Cardiac muscle cell (in vitro differentiated cells and primary cell): ENCODE measurements at regions not wholly inside any gene's neighbourhood (a gene's known extent, or its start where the extent isn't known, plus 50 kb on each side); places are given as distances from the start of the nearest gene placed in this dataset.
"Not testable (repeated sequence)": the region's sequence is repeated elsewhere in the genome, so short reads cannot be mapped to it uniquely, and the experiment has no call there.

Source experiments
- DNase-seq, 2 donors: peaks; one replicate each; pipeline versions ENCODE4 v3.0.0 to v3.0.0-alpha.2; 2010 to 2017; ENCODE audit warnings: low read depth in 1 of 2, low spot score in 1 of 2
- H3K27ac ChIP-seq: fragments of 200-600 bp; sonication (generic); 2 replicates; pipeline ENCODE4 v1.5.1; 2016
- H3K27me3 ChIP-seq: fragments of 200-600 bp; sonication (generic); 2 replicates; pipeline ENCODE4 v1.6.0; 2016; ENCODE audit warnings: control low read depth
- H3K36me3 ChIP-seq: fragments of 200-600 bp; sonication (generic); 2 replicates; pipeline ENCODE4 v1.5.1; 2016; ENCODE audit warnings: control low read depth
- H3K4me1 ChIP-seq: fragments of 200-600 bp; sonication (generic); 2 replicates; pipeline ENCODE4 v1.8.1; 2017; ENCODE audit warnings: low read depth, mild to moderate bottlenecking, mixed run types
- H3K4me3 ChIP-seq: fragments of 200-600 bp; sonication (generic); 2 replicates; pipeline ENCODE4 v1.5.1; 2016; ENCODE audit warnings: mild to moderate bottlenecking
- H3K9me3 ChIP-seq: fragments of 200-600 bp; sonication (generic); 2 replicates; pipeline ENCODE4 v1.5.1; 2017; ENCODE audit warnings: low read depth, mild to moderate bottlenecking, control low read depth
- CTCF ChIP-seq: IDR thresholded peaks from 2 replicates; pipeline ENCODE4 v1.5.1; 2012; ENCODE audit warnings: low read depth, mild to moderate bottlenecking, low read length

GRCh38 chr14:97802430-97803373, 1005.5 kb downstream of the VRK1 start:
- Histone ChIP-seq H3K4me3 (no peak overlapping the region), H3K27me3 (no peaks in the 10 kb centered on the region), H3K27ac (no peak overlapping the region), H3K4me1 (no peaks in the 10 kb centered on the region), H3K36me3 (no peaks in the 10 kb centered on the region), H3K9me3 (no peaks in the 10 kb centered on the region)
- DNase-seq = no peak
- TF ChIP-seq CTCF = no peak

GRCh38 chr14:97804056-97804455, 1006.9 kb downstream of the VRK1 start:
- H3K9me3 ChIP-seq = no peaks in the 10 kb centered on the region
- H3K4me3 ChIP-seq = no peak overlapping the region
- H3K36me3 ChIP-seq = no peaks in the 10 kb centered on the region
- H3K4me1 ChIP-seq = no peaks in the 10 kb centered on the region
- H3K27ac ChIP-seq = no peak overlapping the region
- TF ChIP-seq CTCF = no peak
- no peaks in the 10 kb centered on the region for H3K27me3 ChIP-seq
- DNase-seq = no peak

GRCh38 chr14:97806891-97807290, 1009.7 kb downstream of the VRK1 start:
- Histone ChIP-seq H3K36me3 (no peaks in the 10 kb centered on the region), H3K4me3 (no peak overlapping the region), H3K4me1 (no peaks in the 10 kb centered on the region), H3K27me3 (no peaks in the 10 kb centered on the region), H3K9me3 (no peaks in the 10 kb centered on the region), H3K27ac (no peak overlapping the region)
- no peak for TF ChIP-seq CTCF
- no peak for DNase-seq

GRCh38 chr14:97808541-97808940, 1011.4 kb downstream of the VRK1 start:
- not testable (repeated sequence) for H3K27ac ChIP-seq, H3K36me3 ChIP-seq, H3K4me1 ChIP-seq, DNase-seq, H3K9me3 ChIP-seq, H3K4me3 ChIP-seq, H3K27me3 ChIP-seq

- Histone ChIP-seq H3K4me1 (no peaks in the 10 kb centered on the region), H3K27ac (no peak overlapping the region), H3K36me3 (no peaks in the 10 kb centered on the region), H3K27me3 (no peaks in the 10 kb centered on the region), H3K4me3 (no peak overlapping the region), H3K9me3 (no peaks in the 10 kb centered on the region)
- DNase-seq = no peak
- TF ChIP-seq CTCF = no peak
Observed at GRCh38 chr14:97813556-97813955, 1016.4 kb downstream of the VRK1 start.

GRCh38 chr14:97820781-97821180, 1023.6 kb downstream of the VRK1 start:
- TF ChIP-seq CTCF = no peak
- DNase-seq = no peak

More at GRCh38 chr14:97820781-97821180, 1023.6 kb downstream of the VRK1 start:
- no peaks in the 10 kb centered on the region for H3K27me3 ChIP-seq
- no peak overlapping the region for H3K4me3 ChIP-seq
- H3K4me1 ChIP-seq = no peaks in the 10 kb centered on the region
- no peaks in the 10 kb centered on the region for H3K9me3 ChIP-seq
- no peak overlapping the region for H3K27ac ChIP-seq
- H3K36me3 ChIP-seq = no peaks in the 10 kb centered on the region
